DOHH2 (cell line): ENCODE measurements at regions not wholly inside any gene's neighbourhood (a gene's known extent, or its start where the extent isn't known, plus 50 kb on each side); places are given as distances from the start of the nearest gene placed in this dataset.

Experiments
- CTCF ChIP-seq: fragments of 200-600 bp; sonication (generic); IDR thresholded peaks from one replicate; pipeline ENCODE4 v1.5.1; 2014; ENCODE audit warnings: antibody characterized with exemption, mild to moderate bottlenecking, low read depth, low read length; ENCODE audit not compliant: poor library complexity, severe bottlenecking
- EZH2phosphoT487 ChIP-seq: fragments of 200-600 bp; sonication (generic); IDR thresholded peaks from 2 replicates; pipeline ENCODE4 v1.6.1; 2017; ENCODE audit warnings: borderline replicate concordance, mild to moderate bottlenecking, antibody characterized with exemption, low read length, moderate library complexity, mixed read lengths

GRCh38 chr11:38687008-38687407 is 2089.0 kb upstream of the RAG2 start:
- TF ChIP-seq CTCF (no peak), EZH2phosphoT487 (no peak)
